Caco-2 (cell line): ENCODE measurements at regions not wholly inside any gene's neighbourhood (a gene's known extent, or its start where the extent isn't known, plus 50 kb on each side); places are given as distances from the start of the nearest gene placed in this dataset.

Experiments
- BruUV-seq: library from RNA; stranded (reverse); fragments of 400-500 nt; replicated peaks from 2 replicates; lab custom pipeline; 2021; lab: Mats Ljungman, UMichigan
- CTCF ChIA-PET: fragments of 300-600 bp; sonication (Branson Sonifier 250); formaldehyde crosslinking; loops from one replicate; lab custom pipeline; 2022; ENCODE audit warnings: antibody characterized with exemption; lab: Charles Lee
- POLR2A ChIA-PET: fragments of 300-600 bp; sonication (Branson Sonifier 250); formaldehyde crosslinking; loops from one replicate; lab custom pipeline; 2022; ENCODE audit warnings: antibody characterized with exemption; lab: Charles Lee
- DNase-seq, 2 experiments: peaks; one replicate each; pipeline versions ENCODE4 v3.0.0 to v3.0.0-alpha.2; 2020 to 2022
- H3K27me3 ChIP-seq: replicated peaks from 2 replicates; pipeline ENCODE4 v1.6.0; 2011; ENCODE audit warnings: low read length; ENCODE audit not compliant: control insufficient read depth, insufficient read depth
- H3K36me3 ChIP-seq: 2 replicates; pipeline ENCODE4 v1.5.1; 2011; ENCODE audit warnings: low read length; ENCODE audit not compliant: control insufficient read depth, insufficient read depth
- H3K4me1 ChIP-seq: fragments of 250-450 bp; sonication (Bioruptor Pico); 2 replicates; pipeline ENCODE4 v1.5.1; 2020; ENCODE audit warnings: mild to moderate bottlenecking
- H3K4me3 ChIP-seq: 2 replicates; pipeline ENCODE4 v1.5.1; 2011; ENCODE audit warnings: low read depth, mild to moderate bottlenecking, control low read depth, low read length
- H3K9me3 ChIP-seq: fragments of 250-450 bp; sonication (Bioruptor Pico); 2 replicates; pipeline ENCODE4 v1.5.1; 2020; ENCODE audit warnings: mild to moderate bottlenecking, moderate library complexity
- H3K27ac Mint-ChIP-seq: one replicate; pipeline ENCODE4 v1.8.0; 2022; ENCODE audit warnings: mixed read lengths; ENCODE audit not compliant: unreplicated experiment
- H3K27me3 Mint-ChIP-seq: one replicate; pipeline ENCODE4 v1.8.0; 2022; ENCODE audit warnings: mixed read lengths; ENCODE audit not compliant: insufficient read depth, unreplicated experiment
- H3K36me3 Mint-ChIP-seq: one replicate; pipeline ENCODE4 v1.8.0; 2022; ENCODE audit warnings: mild to moderate bottlenecking, mixed read lengths; ENCODE audit not compliant: insufficient read depth, unreplicated experiment
- H3K4me1 Mint-ChIP-seq: one replicate; pipeline ENCODE4 v1.8.0; 2022; ENCODE audit warnings: low read depth, mixed read lengths; ENCODE audit not compliant: unreplicated experiment
- H3K4me3 Mint-ChIP-seq: one replicate; pipeline ENCODE4 v1.8.0; 2022; ENCODE audit warnings: mild to moderate bottlenecking, moderate library complexity, mixed read lengths; ENCODE audit not compliant: unreplicated experiment
- H3K9me3 Mint-ChIP-seq: one replicate; pipeline ENCODE4 v1.8.0; 2022; ENCODE audit warnings: mixed read lengths; ENCODE audit not compliant: unreplicated experiment
- intact Hi-C: fragments of 100-400 bp; cut with micrococcal nuclease; formaldehyde crosslinking; loops from one replicate; pipeline ENCODE4 v1.10.0; 2022; ENCODE audit not compliant: unreplicated experiment
- TF ChIP-seq, protein P1 (sequence below), 2 experiments: fragments of 200-600 bp in 1 of 2; IDR thresholded peaks; 1 replicate in 1 of 2; 2 replicates in 1 of 2; pipeline versions ENCODE4 v1.5.1 to v1.8.0; 2011 to 2022; ENCODE audit warnings: antibody characterized with exemption in 1 of 2, control low read depth in 1 of 2, inconsistent platforms in 1 of 2, low read depth in 1 of 2, low read length in 1 of 2, mild to moderate bottlenecking in 1 of 2, moderate library complexity in 1 of 2; ENCODE audit not compliant: insufficient read depth in 1 of 2, severe bottlenecking in 1 of 2, unreplicated experiment in 1 of 2

DNA sequence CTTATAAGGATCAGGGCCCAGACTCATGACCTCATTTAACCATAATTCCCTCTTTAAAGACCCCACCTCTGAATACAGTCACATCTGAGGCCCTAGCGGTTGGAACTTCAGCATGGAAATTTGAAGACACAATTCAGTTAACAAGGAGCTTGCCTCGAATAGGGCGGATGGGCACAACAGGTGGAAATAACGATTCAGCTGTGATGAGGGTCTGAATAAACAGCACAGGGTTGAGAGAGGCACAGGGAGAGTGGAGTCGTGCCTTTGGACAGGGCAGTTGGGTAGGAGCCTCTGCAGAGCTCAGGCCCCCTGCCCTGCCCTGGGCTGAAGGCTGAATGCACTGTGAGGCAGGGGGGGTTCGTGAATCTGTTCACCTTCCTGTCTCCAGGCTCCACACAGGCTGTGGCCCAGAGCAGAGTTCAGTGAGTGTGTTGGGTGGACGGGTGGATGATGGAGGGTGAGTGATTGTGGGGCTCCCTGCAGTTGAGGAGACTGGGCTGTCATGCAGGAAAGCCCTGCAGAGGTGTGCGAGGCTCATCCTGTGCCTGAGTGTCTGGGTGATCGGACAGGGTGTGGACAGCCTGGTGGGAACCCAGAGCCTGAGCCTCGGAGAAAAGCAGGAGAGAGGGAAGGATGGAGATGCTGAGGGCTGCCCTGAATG is 243.1 kb downstream of the FOXD2 start:
- no peak overlapping the region for H3K4me3 Mint-ChIP-seq
- no peaks in the 10 kb centered on the region for H3K27me3 ChIP-seq
- H3K27me3 Mint-ChIP-seq = no peaks in the 10 kb centered on the region
- TF ChIP-seq, protein P1, sequence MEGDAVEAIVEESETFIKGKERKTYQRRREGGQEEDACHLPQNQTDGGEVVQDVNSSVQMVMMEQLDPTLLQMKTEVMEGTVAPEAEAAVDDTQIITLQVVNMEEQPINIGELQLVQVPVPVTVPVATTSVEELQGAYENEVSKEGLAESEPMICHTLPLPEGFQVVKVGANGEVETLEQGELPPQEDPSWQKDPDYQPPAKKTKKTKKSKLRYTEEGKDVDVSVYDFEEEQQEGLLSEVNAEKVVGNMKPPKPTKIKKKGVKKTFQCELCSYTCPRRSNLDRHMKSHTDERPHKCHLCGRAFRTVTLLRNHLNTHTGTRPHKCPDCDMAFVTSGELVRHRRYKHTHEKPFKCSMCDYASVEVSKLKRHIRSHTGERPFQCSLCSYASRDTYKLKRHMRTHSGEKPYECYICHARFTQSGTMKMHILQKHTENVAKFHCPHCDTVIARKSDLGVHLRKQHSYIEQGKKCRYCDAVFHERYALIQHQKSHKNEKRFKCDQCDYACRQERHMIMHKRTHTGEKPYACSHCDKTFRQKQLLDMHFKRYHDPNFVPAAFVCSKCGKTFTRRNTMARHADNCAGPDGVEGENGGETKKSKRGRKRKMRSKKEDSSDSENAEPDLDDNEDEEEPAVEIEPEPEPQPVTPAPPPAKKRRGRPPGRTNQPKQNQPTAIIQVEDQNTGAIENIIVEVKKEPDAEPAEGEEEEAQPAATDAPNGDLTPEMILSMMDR (IDR thresholded peaks at IDR 0.05; ENCODE audit: insufficient read depth in 1 of 2, low read depth in 1 of 2, low read length in 1 of 2, severe bottlenecking in 1 of 2, unreplicated experiment in 1 of 2) = no peak
- no TSS peak for BruUV-seq
- H3K27ac Mint-ChIP-seq = no peak overlapping the region
- ChIA-PET POLR2A (no interaction called here), CTCF (no interaction called here)
- H3K9me3 Mint-ChIP-seq = no peaks in the 10 kb centered on the region
- peaks cover 9% of the 10 kb centered on the region for H3K4me1 ChIP-seq
- H3K36me3 ChIP-seq = no peaks in the 10 kb centered on the region
- no peak overlapping the region for H3K4me3 ChIP-seq
- intact Hi-C loops = no loop called here
- H3K9me3 ChIP-seq = no peaks in the 10 kb centered on the region
- no peak for DNase-seq
- no peaks in the 10 kb centered on the region for H3K36me3 Mint-ChIP-seq
- peaks cover 19% of the 10 kb centered on the region for H3K4me1 Mint-ChIP-seq

DNA sequence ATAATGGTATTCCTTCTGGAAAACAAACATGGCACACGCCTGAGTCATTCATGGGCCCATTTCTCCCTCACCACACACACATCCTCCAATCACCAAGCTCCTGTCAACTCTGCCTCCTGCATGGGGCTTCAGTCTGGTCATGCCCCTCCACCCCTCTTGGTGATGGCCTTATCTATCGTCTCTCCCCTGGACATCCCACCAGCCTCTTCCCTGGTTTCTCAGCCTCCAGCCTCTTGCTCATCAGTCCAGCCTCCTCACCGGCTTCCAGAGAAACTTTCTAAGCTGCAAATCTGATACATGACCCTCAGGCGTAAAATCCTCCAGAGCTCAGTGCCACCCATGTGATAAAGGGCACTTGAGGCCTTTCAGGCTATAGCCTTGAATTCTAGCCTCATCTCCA is 243.9 kb downstream of the FOXD2 start:
- H3K4me1 ChIP-seq = peaks cover 16% of the 10 kb centered on the region
- ChIA-PET CTCF (no interaction called here), POLR2A (no interaction called here)
- H3K36me3 ChIP-seq = no peaks in the 10 kb centered on the region
- no peaks in the 10 kb centered on the region for H3K27me3 ChIP-seq
- Mint-ChIP-seq H3K9me3 (no peaks in the 10 kb centered on the region), H3K36me3 (no peaks in the 10 kb centered on the region), H3K27me3 (no peaks in the 10 kb centered on the region), H3K4me3 (no peak overlapping the region), H3K27ac (no peak overlapping the region), H3K4me1 (peaks cover 19% of the 10 kb centered on the region)
- no peak for DNase-seq
- intact Hi-C loops = no loop called here
- no TSS peak for BruUV-seq
- TF ChIP-seq, protein P1 (IDR thresholded peaks at IDR 0.05; ENCODE audit: insufficient read depth in 1 of 2, low read depth in 1 of 2, low read length in 1 of 2, severe bottlenecking in 1 of 2, unreplicated experiment in 1 of 2) = no peak
- no peaks in the 10 kb centered on the region for H3K9me3 ChIP-seq
- H3K4me3 ChIP-seq = no peak overlapping the region

DNA sequence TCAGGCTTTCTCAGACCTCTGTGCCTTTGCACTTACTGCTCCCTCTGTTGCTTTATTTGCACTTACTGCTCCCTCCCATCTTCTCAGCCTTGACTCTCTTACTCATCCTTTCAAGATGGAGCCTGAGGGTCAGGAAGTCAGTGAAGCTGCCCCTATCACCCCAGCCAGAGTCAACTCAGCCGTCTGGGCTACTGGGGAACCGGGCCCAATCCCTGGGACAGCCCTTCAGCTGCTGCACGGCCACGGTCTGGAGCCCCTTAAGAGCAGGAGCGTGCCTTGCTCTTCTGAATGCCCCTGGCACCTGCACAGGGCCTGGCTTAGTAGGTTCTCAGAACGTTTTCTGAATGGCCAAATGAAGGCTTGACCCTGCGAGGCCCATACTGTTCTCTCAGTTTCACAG is 244.4 kb downstream of the FOXD2 start:
- TF ChIP-seq, protein P1 (IDR thresholded peaks at IDR 0.05; ENCODE audit: insufficient read depth in 1 of 2, low read depth in 1 of 2, low read length in 1 of 2, severe bottlenecking in 1 of 2, unreplicated experiment in 1 of 2) = no peak
- Mint-ChIP-seq H3K27me3 (no peaks in the 10 kb centered on the region), H3K27ac (no peak overlapping the region), H3K36me3 (no peaks in the 10 kb centered on the region), H3K4me3 (no peak overlapping the region), H3K4me1 (peaks cover 19% of the 10 kb centered on the region), H3K9me3 (no peaks in the 10 kb centered on the region)
- BruUV-seq = no TSS peak
- H3K9me3 ChIP-seq = no peaks in the 10 kb centered on the region
- ChIA-PET POLR2A (no interaction called here), CTCF (no interaction called here)
- H3K27me3 ChIP-seq = no peaks in the 10 kb centered on the region
- no peak for DNase-seq
- H3K4me1 ChIP-seq = peaks cover 21% of the 10 kb centered on the region
- H3K36me3 ChIP-seq = no peaks in the 10 kb centered on the region
- intact Hi-C loops = no loop called here
- H3K4me3 ChIP-seq = no peak overlapping the region
